Parathyroid adenoma (tissue), 2 donors: ENCODE measurements at regions not wholly inside any gene's neighbourhood (a gene's known extent, or its start where the extent isn't known, plus 50 kb on each side); places are given as distances from the start of the nearest gene placed in this dataset.

Experiments used
- H2AFZ ChIP-seq: fragments of 300-600 bp; sonication (generic); one replicate; pipeline ENCODE4 v1.7.0; 2017; ENCODE audit warnings: antibody characterized with exemption, mild to moderate bottlenecking
- H3K27ac ChIP-seq: fragments of 300-600 bp; sonication (generic); one replicate; pipeline ENCODE4 v1.7.0; 2017
- H3K27me3 ChIP-seq: fragments of 300-600 bp; sonication (generic); one replicate; pipeline ENCODE4 v1.7.0; 2017; ENCODE audit warnings: low read length; ENCODE audit not compliant: control insufficient read depth, insufficient read depth
- H3K36me3 ChIP-seq: fragments of 300-600 bp; sonication (generic); one replicate; pipeline ENCODE4 v1.7.0; 2017; ENCODE audit warnings: low read length; ENCODE audit not compliant: control insufficient read depth, insufficient read depth
- H3K4me1 ChIP-seq: fragments of 300-600 bp; sonication (generic); one replicate; pipeline ENCODE4 v1.7.0; 2017; ENCODE audit warnings: control low read depth
- H3K4me2 ChIP-seq: fragments of 300-600 bp; sonication (generic); one replicate; pipeline ENCODE4 v1.7.0; 2017; ENCODE audit warnings: low read length
- H3K4me3 ChIP-seq: fragments of 300-600 bp; sonication (generic); one replicate; pipeline ENCODE4 v1.7.0; 2017; ENCODE audit warnings: low read depth, low read length
- H3K79me2 ChIP-seq: fragments of 300-600 bp; sonication (generic); one replicate; pipeline ENCODE4 v1.7.0; 2017; ENCODE audit warnings: control low read depth
- H3K9ac ChIP-seq: fragments of 300-600 bp; sonication (generic); one replicate; pipeline ENCODE4 v1.7.0; 2017; ENCODE audit warnings: mild to moderate bottlenecking
- H3K9me3 ChIP-seq: fragments of 300-600 bp; sonication (generic); one replicate; pipeline ENCODE4 v1.7.0; 2017; ENCODE audit warnings: low read length; ENCODE audit not compliant: control insufficient read depth
- TF ChIP-seq, protein P1 (sequence below): fragments of 300-600 bp; sonication (generic); IDR thresholded peaks from one replicate; pipeline ENCODE4 v1.7.0; 2017; ENCODE audit warnings: antibody characterized with exemption, mild to moderate bottlenecking
- donor health status: primary hyperparathyroidism.

DNA sequence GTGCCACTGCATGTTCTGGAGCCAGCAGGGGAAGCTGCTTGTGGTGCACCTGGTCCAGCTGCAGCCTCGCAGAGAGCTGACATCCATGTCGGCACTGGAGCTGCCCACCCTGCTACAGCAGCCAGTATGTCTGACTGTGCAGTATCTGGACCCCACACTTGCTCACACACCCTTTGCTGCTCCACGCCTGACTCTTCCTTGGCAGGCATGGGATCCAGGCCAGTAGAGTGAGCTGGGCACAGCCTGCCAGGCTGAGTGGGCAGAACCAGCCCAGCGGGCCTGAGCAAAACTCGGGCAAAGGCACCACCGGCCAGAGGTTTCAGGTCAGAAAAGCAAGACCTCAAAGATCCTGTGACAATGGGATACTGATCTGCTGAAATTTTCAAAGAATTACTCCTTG, 690.1 kb downstream of the STPG2 start:
- H3K4me2 ChIP-seq, result no peak overlapping the region
- H3K27me3 ChIP-seq, result no peaks in the 10 kb centered on the region
- TF ChIP-seq, protein P1, sequence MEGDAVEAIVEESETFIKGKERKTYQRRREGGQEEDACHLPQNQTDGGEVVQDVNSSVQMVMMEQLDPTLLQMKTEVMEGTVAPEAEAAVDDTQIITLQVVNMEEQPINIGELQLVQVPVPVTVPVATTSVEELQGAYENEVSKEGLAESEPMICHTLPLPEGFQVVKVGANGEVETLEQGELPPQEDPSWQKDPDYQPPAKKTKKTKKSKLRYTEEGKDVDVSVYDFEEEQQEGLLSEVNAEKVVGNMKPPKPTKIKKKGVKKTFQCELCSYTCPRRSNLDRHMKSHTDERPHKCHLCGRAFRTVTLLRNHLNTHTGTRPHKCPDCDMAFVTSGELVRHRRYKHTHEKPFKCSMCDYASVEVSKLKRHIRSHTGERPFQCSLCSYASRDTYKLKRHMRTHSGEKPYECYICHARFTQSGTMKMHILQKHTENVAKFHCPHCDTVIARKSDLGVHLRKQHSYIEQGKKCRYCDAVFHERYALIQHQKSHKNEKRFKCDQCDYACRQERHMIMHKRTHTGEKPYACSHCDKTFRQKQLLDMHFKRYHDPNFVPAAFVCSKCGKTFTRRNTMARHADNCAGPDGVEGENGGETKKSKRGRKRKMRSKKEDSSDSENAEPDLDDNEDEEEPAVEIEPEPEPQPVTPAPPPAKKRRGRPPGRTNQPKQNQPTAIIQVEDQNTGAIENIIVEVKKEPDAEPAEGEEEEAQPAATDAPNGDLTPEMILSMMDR, result no peak
- no peak overlapping the region for H3K9ac ChIP-seq
- no peak overlapping the region for H3K4me3 ChIP-seq
- H2AFZ ChIP-seq, result no peak overlapping the region
- no peaks in the 10 kb centered on the region for H3K4me1 ChIP-seq
- H3K27ac ChIP-seq, result no peak overlapping the region
- H3K79me2 ChIP-seq, result no peaks in the 10 kb centered on the region
- H3K36me3 ChIP-seq, result no peaks in the 10 kb centered on the region
- H3K9me3 ChIP-seq, result no peaks in the 10 kb centered on the region

GRCh38 chr4:97457253-97457652, 686.0 kb downstream of the STPG2 start:
- Histone ChIP-seq H3K27ac (no peak overlapping the region), H3K36me3 (no peaks in the 10 kb centered on the region), H3K4me2 (no peak overlapping the region), H2AFZ (no peak overlapping the region), H3K9me3 (no peaks in the 10 kb centered on the region), H3K4me3 (no peak overlapping the region), H3K79me2 (no peaks in the 10 kb centered on the region), H3K4me1 (no peaks in the 10 kb centered on the region), H3K9ac (no peak overlapping the region), H3K27me3 (no peaks in the 10 kb centered on the region)
- TF ChIP-seq, protein P1, result no peak

GRCh38 chr4:97468272-97468671, 675.0 kb downstream of the STPG2 start:
- H3K4me1 ChIP-seq, result no peaks in the 10 kb centered on the region
- H3K9me3 ChIP-seq, result no peaks in the 10 kb centered on the region
- no peaks in the 10 kb centered on the region for H3K27me3 ChIP-seq
- no peaks in the 10 kb centered on the region for H3K79me2 ChIP-seq
- H3K4me2 ChIP-seq, result no peak overlapping the region
- no peak overlapping the region for H3K27ac ChIP-seq
- TF ChIP-seq, protein P1, result no peak
- H3K9ac ChIP-seq, result no peak overlapping the region
- H3K36me3 ChIP-seq, result no peaks in the 10 kb centered on the region
- no peak overlapping the region for H3K4me3 ChIP-seq
- H2AFZ ChIP-seq, result no peak overlapping the region

DNA sequence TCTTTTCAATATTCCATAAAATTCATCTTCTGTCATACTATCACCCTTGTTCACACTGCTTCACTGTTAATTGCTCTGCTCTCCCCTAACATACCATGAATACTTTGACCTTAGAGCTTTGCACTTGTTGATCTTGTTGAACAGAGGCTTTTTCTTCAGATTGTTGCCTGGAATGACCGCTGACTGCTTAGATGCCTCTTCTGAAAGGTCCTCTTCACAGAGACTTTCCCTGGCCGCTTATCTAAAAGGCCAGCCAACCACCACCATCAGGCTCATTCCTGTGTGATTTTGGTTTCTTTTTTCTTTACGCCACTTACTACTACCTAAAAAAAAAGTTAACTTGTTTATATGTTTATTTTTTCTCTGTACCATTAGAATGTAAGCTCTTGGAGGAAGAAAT, 667.7 kb downstream of the STPG2 start:
- Histone ChIP-seq H3K27ac (no peak overlapping the region), H3K4me3 (no peak overlapping the region), H3K27me3 (no peaks in the 10 kb centered on the region), H3K36me3 (no peaks in the 10 kb centered on the region), H2AFZ (no peak overlapping the region), H3K4me2 (no peak overlapping the region), H3K9ac (no peak overlapping the region), H3K4me1 (no peaks in the 10 kb centered on the region), H3K79me2 (no peaks in the 10 kb centered on the region), H3K9me3 (no peaks in the 10 kb centered on the region)
- TF ChIP-seq, protein P1, result no peak

DNA sequence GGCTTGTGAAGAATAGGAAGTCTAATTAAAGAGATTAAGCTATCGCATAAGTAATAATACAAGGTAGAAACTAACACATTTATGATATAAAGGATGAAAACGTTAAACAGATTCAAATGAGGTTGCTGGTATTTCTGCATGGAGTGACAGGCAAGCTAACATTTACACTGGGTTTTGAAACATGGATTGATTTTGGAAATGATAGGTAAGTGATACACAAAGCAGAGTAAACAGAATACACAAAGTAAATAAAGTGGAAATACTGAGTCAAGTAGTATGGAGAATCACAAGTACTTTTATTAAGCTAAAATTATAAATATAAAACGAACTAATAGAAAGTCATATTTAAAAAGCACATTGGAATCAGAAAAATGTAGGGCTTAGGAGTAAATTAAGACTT, 665.3 kb downstream of the STPG2 start:
- H3K79me2 ChIP-seq, result no peaks in the 10 kb centered on the region
- no peaks in the 10 kb centered on the region for H3K27me3 ChIP-seq
- TF ChIP-seq, protein P1, result no peak
- no peak overlapping the region for H3K27ac ChIP-seq
- no peak overlapping the region for H2AFZ ChIP-seq
- no peak overlapping the region for H3K4me2 ChIP-seq
- no peak overlapping the region for H3K4me3 ChIP-seq
- no peaks in the 10 kb centered on the region for H3K4me1 ChIP-seq
- no peak overlapping the region for H3K9ac ChIP-seq
- H3K36me3 ChIP-seq, result no peaks in the 10 kb centered on the region
- no peaks in the 10 kb centered on the region for H3K9me3 ChIP-seq
